GM21526 (cell line): ENCODE measurements at regions not wholly inside any gene's neighbourhood (a gene's known extent, or its start where the extent isn't known, plus 50 kb on each side); places are given as distances from the start of the nearest gene placed in this dataset.

Experiments used
- ATAC-seq: cut with Tn5 transposase; IDR thresholded peaks from one replicate; pipeline ENCODE4 v1.9.1; 2021; ENCODE audit warnings: moderate library complexity; ENCODE audit not compliant: unreplicated experiment, low FRiP score

- ATAC-seq: no peak
These were observed 185.4 kb downstream of the TTLL7 start for GRCh38 chr1:83813576-83813975.

GRCh38 chr1:83810144-83810543, 188.8 kb downstream of the TTLL7 start:
- no peak for ATAC-seq

- ATAC-seq: no peak
These were observed 190.4 kb downstream of the TTLL7 start for GRCh38 chr1:83808536-83808935.

- no peak for ATAC-seq
These were observed 191.1 kb downstream of the TTLL7 start for GRCh38 chr1:83807821-83808220.

- ATAC-seq: no peak
These were observed 191.7 kb downstream of the TTLL7 start for GRCh38 chr1:83807231-83807630.

GRCh38 chr1:83805921-83806320, 193.0 kb downstream of the TTLL7 start:
- no peak for ATAC-seq

- ATAC-seq: no peak
These were observed 196.3 kb downstream of the TTLL7 start for GRCh38 chr1:83802460-83803152.

GRCh38 chr1:83802023-83802422, 196.9 kb downstream of the TTLL7 start:
- no peak for ATAC-seq

GRCh38 chr1:83800066-83800465, 198.9 kb downstream of the TTLL7 start:
- ATAC-seq: no peak

- no peak for ATAC-seq
These were observed 199.3 kb downstream of the TTLL7 start for GRCh38 chr1:83799594-83799993.

- no peak for ATAC-seq
These were observed 200.0 kb downstream of the TTLL7 start for GRCh38 chr1:83798965-83799364.

- no peak for ATAC-seq
These were observed 202.5 kb downstream of the TTLL7 start for GRCh38 chr1:83796409-83796808.

GRCh38 chr1:83794384-83794783, 204.5 kb downstream of the TTLL7 start:
- ATAC-seq: peak; percentile 77

GRCh38 chr1:83791821-83792437, 207.0 kb downstream of the TTLL7 start:
- no peak for ATAC-seq

- ATAC-seq: no peak
These were observed 208.5 kb downstream of the TTLL7 start for GRCh38 chr1:83790446-83790845.

- no peak for ATAC-seq
These were observed 211.5 kb downstream of the TTLL7 start for GRCh38 chr1:83787246-83787998.

GRCh38 chr1:83781667-83782066, 217.3 kb downstream of the TTLL7 start:
- no peak for ATAC-seq

- no peak for ATAC-seq
These were observed 219.4 kb downstream of the TTLL7 start for GRCh38 chr1:83779565-83779964.

GRCh38 chr1:83777758-83778101, 221.2 kb downstream of the TTLL7 start:
- ATAC-seq: no peak

GRCh38 chr1:83776913-83777757, 221.8 kb downstream of the TTLL7 start:
- no peak for ATAC-seq
